ENCODE measurements at regions not wholly inside any gene's neighbourhood (a gene's known extent, or its start where the extent isn't known, plus 50 kb on each side); places are given as distances from the start of the nearest gene placed in this dataset.
A peak's percentile ranks its signal among the peaks of the same experiment; 100 is the strongest.

DNA sequence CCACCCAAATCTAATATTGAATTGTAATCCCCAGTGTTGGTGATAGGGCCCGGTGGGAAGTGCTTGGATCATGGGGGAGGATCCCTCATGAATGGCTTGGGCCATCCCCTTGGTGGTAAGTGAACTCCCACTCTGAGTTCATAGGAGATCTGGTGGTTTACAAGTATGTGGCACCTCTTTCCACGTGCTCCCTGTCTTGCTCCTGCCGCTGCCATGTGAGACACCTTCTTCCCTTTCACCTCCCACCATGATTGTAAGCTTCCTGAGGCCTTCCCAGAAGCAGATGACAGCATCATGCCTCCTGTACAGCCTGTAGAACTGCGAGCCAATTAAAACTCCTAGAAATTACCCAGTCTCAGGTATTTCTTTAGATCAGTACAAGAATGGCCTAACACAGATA is 150.8 kb downstream of the SH3BGRL2 start:
- Histone ChIP-seq H3K36me3 (replicated peaks in 1 of 2; ENCODE audit: control insufficient read depth in 1 of 2, insufficient read depth in 2 of 2, low read length in 2 of 2) (no peaks in the 10 kb centered on the region), H3K4me3 (replicated peaks in 1 of 3; ENCODE audit: insufficient read depth in 1 of 3, low read depth in 2 of 3, low read length in 3 of 3) (no peak overlapping the region), H3K79me2 (ENCODE audit: insufficient read depth, low read length) (no peaks in the 10 kb centered on the region), H3K27me3 (ENCODE audit: control insufficient read depth in 1 of 2, insufficient read depth in 2 of 2, low read length in 2 of 2) (peaks cover 0 to 2% of the 10 kb centered on the region in 2 experiments; a peak in 1 of 5 replicates), H3K4me1 (ENCODE audit: insufficient read depth, low read length) (peaks cover 18% of the 10 kb centered on the region), H2AFZ (ENCODE audit: low read length) (no peak overlapping the region), H4K20me1 (ENCODE audit: insufficient read depth, low read length) (no peaks in the 10 kb centered on the region), H3K27ac (ENCODE audit: extremely low read length, insufficient read depth, low read length) (no peak overlapping the region), H3K9me3 (ENCODE audit: low read length) (no peaks in the 10 kb centered on the region), H3K4me2 (ENCODE audit: low read depth, low read length) (no peak overlapping the region), H3K9ac (ENCODE audit: insufficient read depth, low read depth, low read length) (no peak overlapping the region)
- in situ Hi-C loops (cut with HindIII; ENCODE audit: extremely low pct_ligation_motif_present, low pct_unique_long_range_greater_than_20kb): no loop called here
- DNase-seq (ENCODE audit: low spot score) (no peak), FAIRE-seq (no peak), ATAC-seq (no peak)
- TF ChIP-seq PHF8 (CRISPR knock-in tag; IDR thresholded peaks at IDR 0.05) (no peak), TFDP2 (CRISPR knock-in tag; IDR thresholded peaks at IDR 0.05) (no peak), MNT (IDR thresholded peaks at IDR 0.05) (peak; percentile 93), CSRNP1 (CRISPR knock-in tag; IDR thresholded peaks at IDR 0.05) (no peak), JDP2 (CRISPR knock-in tag; IDR thresholded peaks at IDR 0.05; ENCODE audit: borderline replicate concordance) (no peak)
- ChIA-PET CTCF (ENCODE audit: low intra/inter-chr PET ratio, low total read pairs) (no interaction called here), POLR2A (no interaction called here)
- 0% methylated on average over 4 of the region's 4 CpGs for WGBS (ENCODE audit: low lambda C conversion rate)
- intact Hi-C loops (cut with micrococcal nuclease; ENCODE audit: unreplicated experiment): no loop called here
- BruUV-seq (replicated peaks): no TSS peak

Data from HepG2 (cell line).